GM23338 (cell line): ENCODE measurements at regions not wholly inside any gene's neighbourhood (a gene's known extent, or its start where the extent isn't known, plus 50 kb on each side); places are given as distances from the start of the nearest gene placed in this dataset.

ENCODE experiments used
- ATAC-seq: fragments of 200-7000 bp; cut with Tn5 transposase; 3 replicates; pipeline ENCODE4 v1.9.1; 2020
- DNase-seq: peaks from one replicate; pipeline ENCODE4 v3.0.0-alpha.2; 2015; ENCODE audit warnings: low spot score
- H2AFZ ChIP-seq: fragments of 200-600 bp; sonication (generic); 2 replicates; pipeline ENCODE4 v1.8.0; 2016; ENCODE audit warnings: antibody characterized with exemption, mild to moderate bottlenecking, moderate library complexity
- H3F3A ChIP-seq: fragments of 200-600 bp; sonication (generic); replicated peaks from 2 replicates; pipeline ENCODE4 v1.8.0; 2017; ENCODE audit warnings: antibody characterized with exemption, mixed run types, low read depth
- H3K27ac ChIP-seq: fragments of 200-600 bp; sonication (generic); 2 replicates; pipeline ENCODE4 v1.6.1; 2016; ENCODE audit warnings: low read depth
- H3K27me3 ChIP-seq: fragments of 200-600 bp; sonication (generic); 2 replicates; pipeline ENCODE4 v1.8.0; 2016; ENCODE audit warnings: mild to moderate bottlenecking, mixed run types, moderate library complexity; ENCODE audit not compliant: insufficient read depth
- H3K36me3 ChIP-seq: fragments of 200-600 bp; sonication (generic); 2 replicates; pipeline ENCODE4 v1.8.0; 2016; ENCODE audit warnings: mild to moderate bottlenecking; ENCODE audit not compliant: insufficient read depth
- H3K4me1 ChIP-seq: fragments of 200-600 bp; sonication (generic); 2 replicates; pipeline ENCODE4 v1.8.0; 2016; ENCODE audit warnings: mild to moderate bottlenecking, moderate library complexity; ENCODE audit not compliant: insufficient read depth
- H3K4me2 ChIP-seq: fragments of 200-600 bp; sonication (generic); 2 replicates; pipeline ENCODE4 v1.7.1; 2017; ENCODE audit warnings: mixed run types
- H3K4me3 ChIP-seq: fragments of 200-600 bp; sonication (generic); 2 replicates; pipeline ENCODE4 v1.6.1; 2016; ENCODE audit warnings: mixed run types
- H3K79me2 ChIP-seq: fragments of 200-600 bp; sonication (generic); replicated peaks from 2 replicates; pipeline ENCODE4 v1.8.0; 2017; ENCODE audit warnings: mild to moderate bottlenecking; ENCODE audit not compliant: insufficient read depth
- H3K9me2 ChIP-seq: fragments of 200-600 bp; sonication (generic); 2 replicates; pipeline ENCODE4 v1.8.0; 2017; ENCODE audit not compliant: insufficient read depth
- H4K20me1 ChIP-seq: fragments of 200-600 bp; sonication (generic); replicated peaks from 2 replicates; pipeline ENCODE4 v1.8.0; 2017; ENCODE audit warnings: mild to moderate bottlenecking; ENCODE audit not compliant: insufficient read depth
- H3K27ac Mint-ChIP-seq: 2 replicates; pipeline ENCODE4 v1.8.0; 2020; ENCODE audit warnings: inconsistent platforms, mild to moderate bottlenecking, moderate library complexity, mixed read lengths
- H3K27me3 Mint-ChIP-seq: 3 replicates; pipeline ENCODE4 v1.8.0; 2022; ENCODE audit warnings: low read depth, mild to moderate bottlenecking, moderate library complexity, mixed read lengths, inconsistent platforms; ENCODE audit not compliant: insufficient read depth, poor library complexity
- H3K36me3 Mint-ChIP-seq: 3 replicates; pipeline ENCODE4 v1.8.0; 2021; ENCODE audit warnings: low read depth, mild to moderate bottlenecking, inconsistent platforms, moderate library complexity, mixed read lengths
- H3K4me1 Mint-ChIP-seq: 3 replicates; pipeline ENCODE4 v1.8.0; 2020; ENCODE audit warnings: mild to moderate bottlenecking, inconsistent platforms, mixed read lengths
- H3K4me3 Mint-ChIP-seq: 3 replicates; pipeline ENCODE4 v1.8.0; 2021; ENCODE audit warnings: moderate library complexity, mild to moderate bottlenecking, inconsistent platforms, mixed read lengths
- H3K9me3 Mint-ChIP-seq: 3 replicates; pipeline ENCODE4 v1.8.0; 2020; ENCODE audit warnings: moderate library complexity, mild to moderate bottlenecking, inconsistent platforms, mixed read lengths
- CREB1 ChIP-seq: fragments of 250-450 bp; sonication (Bioruptor Pico); IDR thresholded peaks from 2 replicates; pipeline ENCODE4 v1.5.0; 2020; ENCODE audit warnings: low read depth, mild to moderate bottlenecking, moderate library complexity
- CTCF ChIP-seq, 2 experiments: fragments of 200-600 bp in 1 of 2; sonication (generic) in 1 of 2; conservative IDR thresholded peaks; 2 replicates each; pipeline versions ENCODE4 v1.5.1 to v1.6.1; 2016 to 2017; ENCODE audit warnings: antibody characterized with exemption in 2 of 2, low read depth in 2 of 2, mild to moderate bottlenecking in 2 of 2, moderate library complexity in 1 of 2
- ETS1 ChIP-seq: IDR thresholded peaks from 2 replicates; pipeline ENCODE4 v1.6.1; 2016; ENCODE audit warnings: antibody characterized with exemption
- EZH2phosphoT487 ChIP-seq: fragments of 200-600 bp; sonication (generic); IDR thresholded peaks from one replicate; pipeline ENCODE4 v1.8.1; 2018; ENCODE audit warnings: antibody characterized with exemption; ENCODE audit not compliant: unreplicated experiment
- JUNB ChIP-seq: IDR thresholded peaks from one replicate; pipeline ENCODE4 v1.6.1; 2016; ENCODE audit warnings: antibody characterized with exemption; ENCODE audit not compliant: unreplicated experiment
- NANOG ChIP-seq: IDR thresholded peaks from 2 replicates; pipeline ENCODE4 v1.6.1; 2016; ENCODE audit warnings: antibody characterized with exemption, borderline replicate concordance
- POLR2AphosphoS5 ChIP-seq: IDR thresholded peaks from 2 replicates; pipeline ENCODE4 v1.6.1; 2016; ENCODE audit warnings: antibody characterized with exemption, low read depth
- REST ChIP-seq: IDR thresholded peaks from one replicate; pipeline ENCODE4 v1.6.1; 2018; ENCODE audit warnings: antibody characterized with exemption; ENCODE audit not compliant: unreplicated experiment
- STAT1 ChIP-seq: IDR thresholded peaks from one replicate; pipeline ENCODE4 v1.6.1; 2016; ENCODE audit warnings: antibody characterized with exemption; ENCODE audit not compliant: unreplicated experiment
- ZNF114 ChIP-seq: fragments of 250-450 bp; sonication (Bioruptor Pico); IDR thresholded peaks from 2 replicates; pipeline ENCODE4 v1.5.0; 2020; ENCODE audit warnings: mild to moderate bottlenecking, moderate library complexity
- ZNF331 ChIP-seq: fragments of 250-450 bp; sonication (Bioruptor Pico); IDR thresholded peaks from 2 replicates; pipeline ENCODE4 v1.5.0; 2020; ENCODE audit warnings: low read depth, mild to moderate bottlenecking, moderate library complexity
- ZNF462 ChIP-seq: fragments of 250-450 bp; sonication (Bioruptor Pico); IDR thresholded peaks from 2 replicates; pipeline ENCODE4 v1.5.0; 2020; ENCODE audit warnings: mild to moderate bottlenecking, moderate library complexity

- no peak for TF ChIP-seq ZNF462 (CRISPR knock-in tag)
- no peak for TF ChIP-seq CTCF (conservative IDR thresholded peaks at IDR 0.05; ENCODE audit: low read depth in 2 of 2)
- no peak for TF ChIP-seq JUNB
- no peak for TF ChIP-seq POLR2AphosphoS5
- no peak for TF ChIP-seq CREB1 (CRISPR knock-in tag)
- no peak for TF ChIP-seq EZH2phosphoT487
Observed at GRCh38 chr2:181281206-181281832, 175.9 kb upstream of the ITGA4 start (continued).

- Mint-ChIP-seq H3K9me3 (no peaks in the 10 kb centered on the region), H3K4me1 (no peaks in the 10 kb centered on the region), H3K36me3 (no peaks in the 10 kb centered on the region), H3K27me3 (no peaks in the 10 kb centered on the region), H3K4me3 (no peak overlapping the region), H3K27ac (no peak overlapping the region)
- Histone ChIP-seq H2AFZ (no peak overlapping the region), H3K27me3 (no peaks in the 10 kb centered on the region), H3K27ac (no peak overlapping the region), H3K4me2 (no peak overlapping the region), H3K9me2 (no peaks in the 10 kb centered on the region), H3K36me3 (no peaks in the 10 kb centered on the region), H3K79me2 (no peaks in the 10 kb centered on the region), H3K4me1 (no peaks in the 10 kb centered on the region), H3K4me3 (no peak overlapping the region), H4K20me1 (no peaks in the 10 kb centered on the region), H3F3A (no peaks in the 10 kb centered on the region)
- DNase-seq (no peak), ATAC-seq (no peak)
- TF ChIP-seq POLR2AphosphoS5, result no peak
- no peak for TF ChIP-seq REST
- TF ChIP-seq ETS1, result no peak
- no peak for TF ChIP-seq STAT1
- no peak for TF ChIP-seq ZNF331 (CRISPR knock-in tag)
- no peak for TF ChIP-seq NANOG
- TF ChIP-seq ZNF114 (CRISPR knock-in tag), result no peak
Observed at GRCh38 chr2:181285116-181285515, 172.1 kb upstream of the ITGA4 start.
